Stimulated activated memory B cell treated with anti-CD40 and anti-IgM and Interleukin-4, amounts not matched to agents 10 μg/mL and 1 μg/mL and 100 μg/mL, for 72 hours (primary cell): ENCODE measurements at regions not wholly inside any gene's neighbourhood (a gene's known extent, or its start where the extent isn't known, plus 50 kb on each side); places are given as distances from the start of the nearest gene placed in this dataset.

ENCODE experiments used
- ATAC-seq: fragments of 150-1000 bp; cut with Tn5 transposase; 2 replicates; pipeline ENCODE4 v1.10.0; 2021
- H3K27ac Mint-ChIP-seq: one replicate; pipeline ENCODE4 v1.8.0; 2022; ENCODE audit warnings: mild to moderate bottlenecking, mixed read lengths
- H3K27me3 Mint-ChIP-seq: one replicate; pipeline ENCODE4 v1.8.0; 2022; ENCODE audit warnings: mixed read lengths
- H3K36me3 Mint-ChIP-seq: one replicate; pipeline ENCODE4 v1.8.0; 2022; ENCODE audit warnings: mixed read lengths
- H3K4me1 Mint-ChIP-seq: one replicate; pipeline ENCODE4 v1.8.0; 2022; ENCODE audit warnings: mixed read lengths
- H3K4me3 Mint-ChIP-seq: one replicate; pipeline ENCODE4 v1.8.0; 2022; ENCODE audit warnings: mild to moderate bottlenecking, moderate library complexity, mixed read lengths
- H3K9me3 Mint-ChIP-seq: one replicate; pipeline ENCODE4 v1.8.0; 2022; ENCODE audit warnings: mixed read lengths

DNA sequence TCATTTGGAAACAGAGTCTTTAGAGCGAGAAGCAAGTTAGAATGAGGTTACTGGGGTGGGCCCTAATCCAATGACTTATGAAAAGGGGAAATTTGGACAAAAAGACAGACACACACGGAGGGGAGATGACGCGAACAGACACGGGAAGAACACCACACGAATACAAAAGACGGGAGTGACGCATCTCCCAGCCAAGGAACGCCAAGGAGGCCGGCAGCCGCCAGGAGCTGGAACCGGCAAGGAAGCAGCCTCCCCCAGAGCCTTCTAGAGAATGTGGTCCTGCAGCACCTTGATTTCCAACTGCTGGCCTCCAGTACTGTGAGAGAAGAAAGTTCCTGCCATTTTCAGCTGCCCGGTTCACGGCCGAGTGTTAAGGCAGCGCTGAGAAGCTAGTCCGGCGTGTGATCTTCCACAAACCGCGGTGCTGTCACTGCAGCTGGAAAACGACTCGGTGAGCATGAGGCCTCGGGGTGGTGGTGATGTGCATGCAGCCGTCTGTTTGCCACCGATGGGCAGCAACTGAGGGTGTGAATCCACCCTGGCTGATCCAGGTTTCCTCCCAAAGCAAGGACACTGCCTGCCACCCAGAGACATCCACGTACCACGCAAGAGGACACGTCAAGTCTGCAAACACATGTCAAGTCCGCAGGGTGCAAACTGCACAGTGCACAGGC, 124.5 kb downstream of the NCOR2 start:
- H3K4me1 Mint-ChIP-seq: peaks cover 10% of the 10 kb centered on the region
- ATAC-seq: no peak

GRCh38 chr12:124442281-124442680, 125.1 kb downstream of the NCOR2 start:
- Mint-ChIP-seq H3K4me1 (peaks cover 10% of the 10 kb centered on the region), H3K9me3 (no peaks in the 10 kb centered on the region), H3K27me3 (no peaks in the 10 kb centered on the region), H3K27ac (no peak overlapping the region), H3K4me3 (no peak overlapping the region), H3K36me3 (peaks cover 32% of the 10 kb centered on the region)
- ATAC-seq: no peak

More for the DNA sequence above, 124.5 kb downstream of the NCOR2 start:
- Mint-ChIP-seq H3K36me3 (peaks cover 31% of the 10 kb centered on the region), H3K27ac (no peak overlapping the region), H3K27me3 (no peaks in the 10 kb centered on the region), H3K9me3 (no peaks in the 10 kb centered on the region), H3K4me3 (no peak overlapping the region)

GRCh38 chr12:124441443-124442194, 125.8 kb downstream of the NCOR2 start:
- Mint-ChIP-seq H3K4me3 (no peak overlapping the region), H3K4me1 (peaks cover 10% of the 10 kb centered on the region), H3K36me3 (peaks cover 35% of the 10 kb centered on the region), H3K27ac (no peak overlapping the region), H3K9me3 (no peaks in the 10 kb centered on the region), H3K27me3 (no peaks in the 10 kb centered on the region)
- ATAC-seq: no peak

- H3K36me3 Mint-ChIP-seq: peaks cover 42% of the 10 kb centered on the region
- H3K9me3 Mint-ChIP-seq: no peaks in the 10 kb centered on the region
- ATAC-seq: no peak
- H3K4me3 Mint-ChIP-seq: no peak overlapping the region
- H3K27me3 Mint-ChIP-seq: no peaks in the 10 kb centered on the region
- peaks cover 10% of the 10 kb centered on the region for H3K4me1 Mint-ChIP-seq
- H3K27ac Mint-ChIP-seq: no peak overlapping the region
Measured at GRCh38 chr12:124440841-124441381, 126.5 kb downstream of the NCOR2 start.

DNA sequence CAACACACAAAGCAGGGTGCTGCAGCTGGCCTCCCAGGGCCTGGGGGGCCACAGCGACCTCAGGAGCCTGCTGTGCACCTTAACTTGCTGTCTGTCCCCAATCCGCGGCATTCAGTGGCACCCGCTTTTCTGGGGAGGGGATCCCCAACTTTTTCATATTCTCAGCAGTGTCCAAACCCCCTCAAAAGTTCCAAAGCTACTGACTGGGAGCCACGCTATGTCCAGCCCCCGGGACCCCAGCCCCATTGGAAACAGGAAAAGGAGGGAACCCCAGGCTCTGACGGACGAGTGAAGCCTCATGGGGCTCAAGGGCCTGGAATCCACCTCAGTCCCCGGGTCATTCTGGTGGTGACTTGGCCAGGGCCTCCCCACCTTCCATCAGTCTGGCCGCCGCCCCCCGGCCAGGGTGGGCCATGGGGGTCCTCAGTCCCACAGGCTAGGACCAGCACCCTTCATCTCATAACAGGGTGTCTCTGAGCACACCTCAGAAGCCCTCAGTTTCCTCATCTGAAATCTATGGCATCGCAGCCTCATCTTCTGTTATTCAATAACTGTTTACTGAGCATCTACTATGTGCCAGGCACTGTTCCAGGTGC, 127.3 kb downstream of the NCOR2 start:
- no peak for ATAC-seq

GRCh38 chr12:124438437-124439056, 128.9 kb downstream of the NCOR2 start:
- Mint-ChIP-seq H3K27ac (no peak overlapping the region), H3K36me3 (peaks cover 31% of the 10 kb centered on the region), H3K27me3 (no peaks in the 10 kb centered on the region), H3K4me1 (no peaks in the 10 kb centered on the region), H3K4me3 (no peak overlapping the region), H3K9me3 (no peaks in the 10 kb centered on the region)
- ATAC-seq: no peak

More for the DNA sequence above, 127.3 kb downstream of the NCOR2 start:
- Mint-ChIP-seq H3K27ac (no peak overlapping the region), H3K36me3 (peaks cover 45% of the 10 kb centered on the region), H3K4me1 (peaks cover 10% of the 10 kb centered on the region), H3K9me3 (no peaks in the 10 kb centered on the region), H3K4me3 (no peak overlapping the region), H3K27me3 (no peaks in the 10 kb centered on the region)

- ATAC-seq: no peak
- Mint-ChIP-seq H3K27me3 (no peaks in the 10 kb centered on the region), H3K9me3 (no peaks in the 10 kb centered on the region), H3K36me3 (peaks cover 29% of the 10 kb centered on the region), H3K4me1 (no peaks in the 10 kb centered on the region), H3K4me3 (no peak overlapping the region), H3K27ac (no peak overlapping the region)
Measured at GRCh38 chr12:124437617-124438436, 129.6 kb downstream of the NCOR2 start.

- ATAC-seq: no peak
- Mint-ChIP-seq H3K4me1 (peaks cover 3% of the 10 kb centered on the region), H3K27ac (no peak overlapping the region)
Measured at GRCh38 chr12:124437121-124437520, 130.3 kb downstream of the NCOR2 start.

GRCh38 chr12:124436366-124436765, 131.0 kb downstream of the NCOR2 start:
- ATAC-seq: no peak
- H3K27ac Mint-ChIP-seq: no peak overlapping the region
- no peak overlapping the region for H3K4me3 Mint-ChIP-seq
- H3K4me1 Mint-ChIP-seq: peaks cover 9% of the 10 kb centered on the region
- no peaks in the 10 kb centered on the region for H3K9me3 Mint-ChIP-seq
- H3K36me3 Mint-ChIP-seq: peaks cover 25% of the 10 kb centered on the region
- no peaks in the 10 kb centered on the region for H3K27me3 Mint-ChIP-seq

More at GRCh38 chr12:124437121-124437520, 130.3 kb downstream of the NCOR2 start:
- no peaks in the 10 kb centered on the region for H3K9me3 Mint-ChIP-seq
- no peaks in the 10 kb centered on the region for H3K27me3 Mint-ChIP-seq
- no peak overlapping the region for H3K4me3 Mint-ChIP-seq
- peaks cover 23% of the 10 kb centered on the region for H3K36me3 Mint-ChIP-seq

- Mint-ChIP-seq H3K27me3 (no peaks in the 10 kb centered on the region), H3K4me1 (peaks cover 9% of the 10 kb centered on the region), H3K4me3 (no peak overlapping the region), H3K9me3 (no peaks in the 10 kb centered on the region), H3K36me3 (peaks cover 27% of the 10 kb centered on the region), H3K27ac (no peak overlapping the region)
- ATAC-seq: peak; percentile 15
Measured at GRCh38 chr12:124435806-124436345, 131.5 kb downstream of the NCOR2 start.

GRCh38 chr12:124434951-124435805, 132.2 kb downstream of the NCOR2 start:
- ATAC-seq: peak; percentile 42
- no peaks in the 10 kb centered on the region for H3K27me3 Mint-ChIP-seq
- H3K4me1 Mint-ChIP-seq: peaks cover 9% of the 10 kb centered on the region
- no peak overlapping the region for H3K27ac Mint-ChIP-seq
- no peaks in the 10 kb centered on the region for H3K9me3 Mint-ChIP-seq
- no peak overlapping the region for H3K4me3 Mint-ChIP-seq
- peaks cover 34% of the 10 kb centered on the region for H3K36me3 Mint-ChIP-seq

DNA sequence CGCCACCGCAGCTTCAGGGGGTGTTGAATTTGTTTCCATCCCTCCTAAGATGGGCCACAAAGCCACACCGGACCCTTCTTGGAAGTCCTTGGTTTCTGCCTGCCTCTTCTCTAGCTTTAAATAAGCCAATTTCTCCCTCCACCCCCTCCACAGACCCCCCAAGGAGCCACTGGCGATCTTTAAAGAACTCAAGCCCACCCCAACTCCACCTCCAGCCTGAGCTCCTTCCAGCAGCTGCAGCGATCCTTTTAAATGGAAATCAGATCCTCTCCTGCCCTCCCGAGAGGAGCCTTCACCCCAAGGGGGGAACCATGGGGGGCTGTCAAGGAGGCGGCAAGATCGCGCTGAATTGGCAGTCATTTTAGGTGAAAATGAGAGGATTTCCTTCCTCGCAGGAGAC, 133.1 kb downstream of the NCOR2 start:
- Mint-ChIP-seq H3K4me3 (no peak overlapping the region), H3K27ac (no peak overlapping the region), H3K27me3 (no peaks in the 10 kb centered on the region), H3K9me3 (no peaks in the 10 kb centered on the region), H3K4me1 (peaks cover 9% of the 10 kb centered on the region), H3K36me3 (peaks cover 39% of the 10 kb centered on the region)
- ATAC-seq: no peak

DNA sequence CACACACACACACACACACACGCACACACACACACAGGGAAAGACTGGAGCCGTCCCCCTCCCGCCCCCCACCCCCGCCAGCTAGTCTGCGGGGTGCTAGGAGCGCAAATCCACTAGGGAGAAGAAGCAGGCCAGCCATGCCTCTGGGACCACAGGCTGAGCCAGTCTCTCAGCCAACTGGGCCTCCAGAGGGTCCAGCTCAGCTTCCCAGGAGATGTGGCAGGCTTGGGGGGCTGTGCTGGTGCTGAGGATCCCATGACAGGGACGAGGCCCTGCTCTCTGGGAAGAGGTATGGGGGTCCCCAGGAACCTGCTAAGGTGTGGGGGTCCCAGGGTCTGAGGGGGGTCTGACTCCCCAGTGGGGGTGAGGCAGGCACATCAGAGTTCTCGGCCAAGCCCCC, 133.5 kb downstream of the NCOR2 start:
- H3K27me3 Mint-ChIP-seq: no peaks in the 10 kb centered on the region
- no peak overlapping the region for H3K27ac Mint-ChIP-seq
- H3K36me3 Mint-ChIP-seq: peaks cover 39% of the 10 kb centered on the region
- no peak overlapping the region for H3K4me3 Mint-ChIP-seq
- no peaks in the 10 kb centered on the region for H3K9me3 Mint-ChIP-seq
- H3K4me1 Mint-ChIP-seq: peaks cover 9% of the 10 kb centered on the region
- ATAC-seq: peak; percentile 18
